OCI-LY7 (cell line): ENCODE measurements at regions not wholly inside any gene's neighbourhood (a gene's known extent, or its start where the extent isn't known, plus 50 kb on each side); places are given as distances from the start of the nearest gene placed in this dataset.

Experiments used
- CTCF ChIP-seq: fragments of 200-600 bp; sonication (generic); conservative IDR thresholded peaks from 2 replicates; pipeline ENCODE4 v1.5.1; 2014; ENCODE audit warnings: mild to moderate bottlenecking, antibody characterized with exemption, low read length, moderate library complexity, mixed read lengths
- EZH2phosphoT487 ChIP-seq: fragments of 200-600 bp; sonication (generic); IDR thresholded peaks from 2 replicates; pipeline ENCODE4 v1.6.1; 2018; ENCODE audit warnings: low read depth, borderline replicate concordance, mild to moderate bottlenecking, mixed run types, antibody characterized with exemption, low read length, moderate library complexity, mixed read lengths

GRCh38 chr6:98308564-98308963 is 525.8 kb upstream of the POU3F2 start:
- TF ChIP-seq CTCF (no peak), EZH2phosphoT487 (no peak)
